Heart left ventricle (tissue), 16 donors: ENCODE measurements at regions not wholly inside any gene's neighbourhood (a gene's known extent, or its start where the extent isn't known, plus 50 kb on each side); places are given as distances from the start of the nearest gene placed in this dataset.

Source experiments
- ATAC-seq, 4 donors: fragments of 200-7000 bp; cut with Tn5 transposase; one replicate each; pipeline ENCODE4 v1.9.1; 2020 to 2022; ENCODE audit warnings: moderate library complexity in 4 of 4, mild to moderate bottlenecking in 3 of 4, moderate number of reproducible peaks in 1 of 4
- DNase-seq, 5 donors: peaks; one replicate each; pipeline ENCODE4 v3.0.0-alpha.2; 2020
- H3K27ac ChIP-seq, 12 donors: fragments of 200-600 bp; sonication (generic) in 4 of 12; one replicate each; pipeline versions ENCODE4 v1.5.0 to v1.8.0; 2016 to 2022; ENCODE audit warnings: mild to moderate bottlenecking in 2 of 12
- H3K27me3 ChIP-seq, 9 donors: fragments of 200-600 bp; sonication (generic) in 2 of 9; one replicate each; pipeline versions ENCODE4 v1.5.1 to v1.8.0; 2016 to 2022; ENCODE audit warnings: mild to moderate bottlenecking in 3 of 9
- H3K36me3 ChIP-seq, 9 donors: fragments of 200-600 bp; sonication (generic) in 2 of 9; one replicate each; pipeline versions ENCODE4 v1.5.0 to v1.8.0; 2018 to 2022; ENCODE audit warnings: mild to moderate bottlenecking in 2 of 9
- H3K4me1 ChIP-seq, 12 donors: fragments of 200-600 bp; sonication (generic) in 4 of 12; one replicate each; pipeline versions ENCODE4 v1.5.0 to v1.8.0; 2016 to 2022; ENCODE audit warnings: mild to moderate bottlenecking in 3 of 12
- H3K4me3 ChIP-seq, 12 donors: fragments of 200-600 bp; sonication (generic) in 4 of 12; one replicate each; pipeline versions ENCODE4 v1.5.0 to v1.8.0; 2017 to 2022; ENCODE audit warnings: mild to moderate bottlenecking in 9 of 12, moderate library complexity in 4 of 12
- H3K9me3 ChIP-seq, 12 donors: fragments of 200-600 bp; sonication (generic) in 4 of 12; one replicate each; pipeline versions ENCODE4 v1.5.0 to v1.8.0; 2016 to 2022; ENCODE audit warnings: mild to moderate bottlenecking in 1 of 12
- POLR2A ChIP-seq, 2 donors: fragments of 450-650 bp; IDR thresholded peaks; one replicate each; pipeline ENCODE4 v1.6.1; 2017; ENCODE audit warnings: antibody characterized with exemption in 2 of 2, mild to moderate bottlenecking in 2 of 2, moderate library complexity in 2 of 2
- WGBS, 4 donors: extraction: QIAGEN DNeasy Blood & Tissue Kit in 2 of 4; methylation state at CpG; one replicate each; pipeline versions ENCODE4 v1.1.5 to v1.1.7; 2013 to 2018; 5-methylcytosine and 5-hydroxymethylcytosine counted together
- intact Hi-C, 10 donors: fragments of 100-400 bp; cut with DNase I; formaldehyde crosslinking; loops; one replicate each; pipeline versions ENCODE4 v1.11.1 to v1.14.2; 2022
- TF ChIP-seq, protein P1 (sequence below), 12 donors: fragments of 200-600 bp; sonication (generic) in 4 of 12; IDR thresholded peaks; one replicate each; pipeline versions ENCODE4 v1.5.0 to v1.8.0; 2018 to 2022; ENCODE audit warnings: antibody characterized with exemption in 12 of 12, mild to moderate bottlenecking in 5 of 12
- donor health status: ischemic (EF 13 %, LVEDD 7.1; RV severe dilation, severe dysfunction).
- donor health status: healthy with polysubstance abuse.
- donor health status: DM: no; HTN: yes; CAD: no.
- donor health status: DM: no; HTN: no; CAD: no.
- donor health status: ischemic (EF 25% LVEDD 6.9; RV normal size, moderate dysfunction).
- donor health status: ischemic (EF 25% LVEDD 5.7; RV mildly dilated, moderate dysfunction).
- donor health status: healthy.
- donor health status: DM: yes; HTN: yes; CAD: no.
- donor health status: ischemic (EF 35%, LVEDD 5.7; RV mildly dilated, moderate dysfunction).
- donor health status: nonischemic (EF 11% LVEDD 7.7; RV severe dilation, severe dysfunction).
- donor health status: DM: yes; HTN: yes; CAD: no.
- donor health status: PGD.
- donor health status: ischemic (EF 29% LVEDD 5.4; RV normal size, mild dysfunction).
- donor health status: nonischemic (EF 23%, LVEDD 6.1; RV moderate dilation, normal function).

DNA sequence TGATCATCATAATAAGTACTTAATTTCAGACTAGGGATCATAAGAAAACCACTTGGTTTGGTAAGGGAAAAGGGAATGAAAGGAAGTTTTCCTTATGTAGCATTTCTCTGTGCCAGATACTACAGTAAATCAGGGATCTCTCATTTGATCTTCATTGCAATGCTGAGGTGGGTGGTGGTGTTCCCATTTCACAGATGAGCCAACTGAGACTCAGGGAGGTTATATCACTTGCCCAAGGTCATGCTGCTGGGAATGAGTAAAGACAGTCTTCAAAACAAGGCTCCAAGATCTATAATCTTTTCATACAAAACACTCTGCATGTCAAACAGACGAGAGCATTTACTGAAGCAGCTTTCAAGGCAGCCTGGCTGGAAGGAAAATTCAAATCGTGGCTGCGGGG, 124.6 kb downstream of the GP2 start:
- Histone ChIP-seq H3K36me3 (no peaks in the 10 kb centered on the region), H3K4me1 (no peaks in the 10 kb centered on the region), H3K27ac (no peak overlapping the region), H3K4me3 (no peak overlapping the region), H3K27me3 (peaks cover 0 to 25% (median 0%) of the 10 kb centered on the region in 9 donors), H3K9me3 (no peaks in the 10 kb centered on the region)
- WGBS, 4 donors: 38 to 86% (median 74%) methylated on average over 3 of the region's 3 CpGs
- no peak for TF ChIP-seq POLR2A (IDR thresholded peaks at IDR 0.05)
- TF ChIP-seq, protein P1, sequence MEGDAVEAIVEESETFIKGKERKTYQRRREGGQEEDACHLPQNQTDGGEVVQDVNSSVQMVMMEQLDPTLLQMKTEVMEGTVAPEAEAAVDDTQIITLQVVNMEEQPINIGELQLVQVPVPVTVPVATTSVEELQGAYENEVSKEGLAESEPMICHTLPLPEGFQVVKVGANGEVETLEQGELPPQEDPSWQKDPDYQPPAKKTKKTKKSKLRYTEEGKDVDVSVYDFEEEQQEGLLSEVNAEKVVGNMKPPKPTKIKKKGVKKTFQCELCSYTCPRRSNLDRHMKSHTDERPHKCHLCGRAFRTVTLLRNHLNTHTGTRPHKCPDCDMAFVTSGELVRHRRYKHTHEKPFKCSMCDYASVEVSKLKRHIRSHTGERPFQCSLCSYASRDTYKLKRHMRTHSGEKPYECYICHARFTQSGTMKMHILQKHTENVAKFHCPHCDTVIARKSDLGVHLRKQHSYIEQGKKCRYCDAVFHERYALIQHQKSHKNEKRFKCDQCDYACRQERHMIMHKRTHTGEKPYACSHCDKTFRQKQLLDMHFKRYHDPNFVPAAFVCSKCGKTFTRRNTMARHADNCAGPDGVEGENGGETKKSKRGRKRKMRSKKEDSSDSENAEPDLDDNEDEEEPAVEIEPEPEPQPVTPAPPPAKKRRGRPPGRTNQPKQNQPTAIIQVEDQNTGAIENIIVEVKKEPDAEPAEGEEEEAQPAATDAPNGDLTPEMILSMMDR (IDR thresholded peaks at IDR 0.05): no peak
- no peak for ATAC-seq
- intact Hi-C loops: no loop called here
- no peak for DNase-seq

DNA sequence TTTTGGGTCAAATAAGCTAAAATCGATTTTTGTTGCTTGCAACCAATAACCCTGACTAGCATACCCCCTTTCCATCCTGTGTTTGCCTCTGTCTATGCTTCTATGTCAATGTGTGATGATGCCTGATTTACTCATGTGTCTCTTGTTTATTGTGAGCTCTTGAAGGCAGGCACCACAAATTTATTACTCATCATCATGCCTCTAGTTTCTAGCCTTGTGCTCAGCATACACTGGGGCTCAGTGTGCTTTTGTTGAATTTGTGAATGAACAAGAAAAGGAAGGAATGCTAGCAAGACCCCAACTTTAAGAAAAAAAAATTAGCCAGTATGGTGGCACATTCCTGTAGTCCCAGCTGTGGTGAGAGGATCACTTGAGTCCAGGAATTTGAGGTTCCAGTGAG, 119.1 kb upstream of the GPR139 start:
- H3K4me3 ChIP-seq: no peak overlapping the region
- DNase-seq: no peak
- no peaks in the 10 kb centered on the region for H3K36me3 ChIP-seq
- TF ChIP-seq, protein P1 (IDR thresholded peaks at IDR 0.05): no peak
- no peak for TF ChIP-seq POLR2A (IDR thresholded peaks at IDR 0.05)
- intact Hi-C loops: no loop called here
- WGBS, 4 donors: 15 to 20% (median 18%) methylated on average over 1 of the region's 1 CpG
- ATAC-seq: no peak
- H3K27me3 ChIP-seq: peaks cover 0 to 6% (median 0%) of the 10 kb centered on the region in 9 donors
- H3K27ac ChIP-seq: no peak overlapping the region
- no peaks in the 10 kb centered on the region for H3K4me1 ChIP-seq
- H3K9me3 ChIP-seq: no peaks in the 10 kb centered on the region

DNA sequence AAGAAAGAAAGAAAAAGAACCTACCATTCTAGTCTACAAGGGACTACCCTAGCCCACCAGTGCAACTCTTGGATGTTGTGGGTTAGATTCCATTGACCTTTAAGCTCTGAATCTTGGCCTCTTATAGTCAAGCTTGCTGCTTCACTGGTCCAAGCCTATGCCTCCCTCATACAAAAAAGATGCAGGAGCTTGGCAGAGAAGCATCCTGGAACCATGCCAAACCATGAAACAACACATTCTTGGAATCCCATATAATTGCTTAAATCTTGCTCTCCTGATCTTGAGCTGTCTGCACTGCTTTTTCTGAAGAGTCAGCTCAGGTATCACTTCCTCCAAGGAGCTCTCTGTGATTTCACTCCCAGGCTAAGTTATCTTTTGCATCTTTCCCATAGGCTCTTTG, 117.9 kb upstream of the GPR139 start:
- ATAC-seq: no peak
- TF ChIP-seq, protein P1 (IDR thresholded peaks at IDR 0.05): no peak
- no peak for TF ChIP-seq POLR2A (IDR thresholded peaks at IDR 0.05)

DNA sequence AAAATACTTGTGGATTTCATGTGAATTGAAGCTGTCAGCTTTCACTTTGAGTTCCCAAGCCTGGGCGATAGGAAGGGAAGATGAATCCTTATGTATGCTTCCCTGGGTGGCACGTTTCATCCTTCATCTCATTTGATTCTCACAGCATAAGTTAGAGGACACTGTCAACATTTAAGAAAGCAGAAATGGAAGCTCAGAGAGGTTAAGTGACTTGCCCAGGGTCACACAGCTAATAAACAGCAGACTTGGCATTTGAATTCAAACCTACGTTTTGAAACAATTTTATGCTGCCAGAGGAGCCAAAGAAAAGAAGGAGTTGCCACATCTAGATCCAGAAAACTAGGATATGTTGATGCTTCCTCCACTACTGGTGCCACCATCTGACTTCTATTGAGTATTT, 108.3 kb upstream of the GPR139 start:
- Histone ChIP-seq H3K4me1 (no peaks in the 10 kb centered on the region), H3K27me3 (peaks cover 0 to 14% (median 0%) of the 10 kb centered on the region in 9 donors), H3K4me3 (no peak overlapping the region), H3K36me3 (no peaks in the 10 kb centered on the region), H3K9me3 (no peaks in the 10 kb centered on the region), H3K27ac (no peak overlapping the region)
- DNase-seq (no peak), ATAC-seq (no peak)
- TF ChIP-seq POLR2A (IDR thresholded peaks at IDR 0.05): no peak
- TF ChIP-seq, protein P1 (IDR thresholded peaks at IDR 0.05): no peak
- intact Hi-C loops: no loop called here
- 41 to 62% (median 57%) methylated on average over 3 of the region's 3 CpGs for WGBS, 4 donors

More for the DNA sequence above, 117.9 kb upstream of the GPR139 start:
- no peaks in the 10 kb centered on the region for H3K9me3 ChIP-seq
- no peak overlapping the region for H3K27ac ChIP-seq
- H3K4me1 ChIP-seq: no peaks in the 10 kb centered on the region
- DNase-seq: no peak
- intact Hi-C loops: no loop called here
- H3K36me3 ChIP-seq: no peaks in the 10 kb centered on the region
- H3K27me3 ChIP-seq: peaks cover 0 to 6% (median 0%) of the 10 kb centered on the region in 9 donors
- no peak overlapping the region for H3K4me3 ChIP-seq
